Effector CD4-positive, alpha-beta T cell (primary cell): ENCODE measurements at regions not wholly inside any gene's neighbourhood (a gene's known extent, or its start where the extent isn't known, plus 50 kb on each side); places are given as distances from the start of the nearest gene placed in this dataset.

Experiments used
- DNase-seq: peaks from one replicate; pipeline ENCODE4 v3.0.0-alpha.2; 2020

- no peak for DNase-seq
Observed at GRCh38 chr22:48838846-48839730, 988.6 kb downstream of the BRD1 start.

- DNase-seq = no peak
Observed at GRCh38 chr22:48838376-48838775, 989.3 kb downstream of the BRD1 start.

GRCh38 chr22:48837341-48837935, 990.2 kb downstream of the BRD1 start:
- DNase-seq = no peak

- DNase-seq = no peak
Observed at GRCh38 chr22:48836673-48837340, 990.9 kb downstream of the BRD1 start.

GRCh38 chr22:48835857-48836672, 991.6 kb downstream of the BRD1 start:
- DNase-seq = no peak

- no peak for DNase-seq
Observed at GRCh38 chr22:48835364-48835763, 992.3 kb downstream of the BRD1 start.

- no peak for DNase-seq
Observed at GRCh38 chr22:48834404-48834803, 993.3 kb downstream of the BRD1 start.

GRCh38 chr22:48832592-48832991, 995.1 kb downstream of the BRD1 start:
- no peak for DNase-seq

- no peak for DNase-seq
Observed at GRCh38 chr22:48829908-48830307, 997.8 kb downstream of the BRD1 start.

GRCh38 chr22:48828688-48829087, 999.0 kb downstream of the BRD1 start:
- no peak for DNase-seq

GRCh38 chr22:48827904-48828555, 999.6 kb downstream of the BRD1 start:
- DNase-seq = no peak

GRCh38 chr22:48827268-48827846, 1000.3 kb downstream of the BRD1 start:
- DNase-seq = no peak

GRCh38 chr22:48826546-48826945, 1001.1 kb downstream of the BRD1 start:
- DNase-seq = no peak

GRCh38 chr22:48825802-48826520, 1001.7 kb downstream of the BRD1 start:
- no peak for DNase-seq

GRCh38 chr22:48824712-48825651, 1002.7 kb downstream of the BRD1 start:
- DNase-seq = no peak

- no peak for DNase-seq
Observed at GRCh38 chr22:48823941-48824340, 1003.7 kb downstream of the BRD1 start.

- DNase-seq = no peak
Observed at GRCh38 chr22:48822278-48823233, 1005.1 kb downstream of the BRD1 start.

GRCh38 chr22:48821727-48822126, 1005.9 kb downstream of the BRD1 start:
- no peak for DNase-seq

- DNase-seq = no peak
Observed at GRCh38 chr22:48821346-48821690, 1006.4 kb downstream of the BRD1 start.
